ENCODE measurements at regions not wholly inside any gene's neighbourhood (a gene's known extent, or its start where the extent isn't known, plus 50 kb on each side); places are given as distances from the start of the nearest gene placed in this dataset.
"Not testable (repeated sequence)": the region's sequence is repeated elsewhere in the genome, so short reads cannot be mapped to it uniquely, and the experiment has no call there.

GRCh38 chr11:71698961-71699360 is 116.3 kb upstream of the KRTAP5-11 start:
- not testable (repeated sequence) for TF ChIP-seq POLR2AphosphoS5 (IDR thresholded peaks at IDR 0.05; ENCODE audit: low read depth); EZH2 (IDR thresholded peaks at IDR 0.05; ENCODE audit: low read depth, unreplicated experiment); STAT1 (IDR thresholded peaks at IDR 0.05; ENCODE audit: unreplicated experiment)
- peak; percentile 63 to 66 for TF ChIP-seq CTCF (conservative IDR thresholded peaks at IDR 0.05; ENCODE audit: low read depth in 2 of 2)
- TF ChIP-seq, protein P1, sequence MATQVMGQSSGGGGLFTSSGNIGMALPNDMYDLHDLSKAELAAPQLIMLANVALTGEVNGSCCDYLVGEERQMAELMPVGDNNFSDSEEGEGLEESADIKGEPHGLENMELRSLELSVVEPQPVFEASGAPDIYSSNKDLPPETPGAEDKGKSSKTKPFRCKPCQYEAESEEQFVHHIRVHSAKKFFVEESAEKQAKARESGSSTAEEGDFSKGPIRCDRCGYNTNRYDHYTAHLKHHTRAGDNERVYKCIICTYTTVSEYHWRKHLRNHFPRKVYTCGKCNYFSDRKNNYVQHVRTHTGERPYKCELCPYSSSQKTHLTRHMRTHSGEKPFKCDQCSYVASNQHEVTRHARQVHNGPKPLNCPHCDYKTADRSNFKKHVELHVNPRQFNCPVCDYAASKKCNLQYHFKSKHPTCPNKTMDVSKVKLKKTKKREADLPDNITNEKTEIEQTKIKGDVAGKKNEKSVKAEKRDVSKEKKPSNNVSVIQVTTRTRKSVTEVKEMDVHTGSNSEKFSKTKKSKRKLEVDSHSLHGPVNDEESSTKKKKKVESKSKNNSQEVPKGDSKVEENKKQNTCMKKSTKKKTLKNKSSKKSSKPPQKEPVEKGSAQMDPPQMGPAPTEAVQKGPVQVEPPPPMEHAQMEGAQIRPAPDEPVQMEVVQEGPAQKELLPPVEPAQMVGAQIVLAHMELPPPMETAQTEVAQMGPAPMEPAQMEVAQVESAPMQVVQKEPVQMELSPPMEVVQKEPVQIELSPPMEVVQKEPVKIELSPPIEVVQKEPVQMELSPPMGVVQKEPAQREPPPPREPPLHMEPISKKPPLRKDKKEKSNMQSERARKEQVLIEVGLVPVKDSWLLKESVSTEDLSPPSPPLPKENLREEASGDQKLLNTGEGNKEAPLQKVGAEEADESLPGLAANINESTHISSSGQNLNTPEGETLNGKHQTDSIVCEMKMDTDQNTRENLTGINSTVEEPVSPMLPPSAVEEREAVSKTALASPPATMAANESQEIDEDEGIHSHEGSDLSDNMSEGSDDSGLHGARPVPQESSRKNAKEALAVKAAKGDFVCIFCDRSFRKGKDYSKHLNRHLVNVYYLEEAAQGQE (IDR thresholded peaks at IDR 0.05; ENCODE audit: unreplicated experiment), result not testable (repeated sequence)

Measured in GM23338 (cell line).